H1 (cell line): ENCODE measurements at regions not wholly inside any gene's neighbourhood (a gene's known extent, or its start where the extent isn't known, plus 50 kb on each side); places are given as distances from the start of the nearest gene placed in this dataset.

ENCODE experiments used
- CTCF ChIA-PET: fragments of 300-600 bp; sonication (Branson Sonifier 250); formaldehyde crosslinking; loops from one replicate; lab custom pipeline; 2021; ENCODE audit not compliant: partially characterized antibody; lab: Charles Lee
- POLR2A ChIA-PET: fragments of 300-600 bp; sonication (Branson Sonifier 250); formaldehyde crosslinking; loops from one replicate; lab custom pipeline; 2021; ENCODE audit warnings: inconsistent platforms; ENCODE audit not compliant: partially characterized antibody; lab: Charles Lee
- DNase-seq, 2 experiments: peaks; one replicate each; pipeline versions ENCODE4 v3.0.0 to v3.0.0-alpha.2; 2010 to 2022; ENCODE audit warnings: low spot score in 2 of 2, low read depth in 1 of 2, mixed read lengths in 1 of 2
- FAIRE-seq: peaks from 2 replicates; lab custom pipeline; 2011; peaks lifted over from hg19 to GRCh38; lab: Jason Lieb, UNC
- H2AFZ ChIP-seq: 2 replicates; pipeline ENCODE4 v1.8.1; 2012; ENCODE audit warnings: low read length, inconsistent platforms
- H2AK5ac ChIP-seq: 2 replicates; pipeline ENCODE4 v1.6.1; 2013; ENCODE audit warnings: low read depth, low read length
- H2BK120ac ChIP-seq: replicated peaks from 2 replicates; pipeline ENCODE3; 2013; ENCODE audit warnings: low read depth, low read length, inconsistent platforms
- H2BK12ac ChIP-seq: 2 replicates; pipeline ENCODE4 v1.6.1; 2013; ENCODE audit warnings: low read depth, low read length
- H2BK15ac ChIP-seq: 2 replicates; pipeline ENCODE4 v1.6.1; 2013; ENCODE audit warnings: low read length
- H2BK20ac ChIP-seq: 2 replicates; pipeline ENCODE4 v1.6.1; 2013; ENCODE audit warnings: low read length
- H2BK5ac ChIP-seq: 2 replicates; pipeline ENCODE4 v1.6.1; 2013; ENCODE audit warnings: low read depth, low read length
- H3K14ac ChIP-seq: 2 replicates; pipeline ENCODE4 v1.6.1; 2013; ENCODE audit warnings: inconsistent platforms; ENCODE audit not compliant: insufficient read length
- H3K18ac ChIP-seq: 2 replicates; pipeline ENCODE4 v1.6.1; 2013; ENCODE audit warnings: low read length; ENCODE audit errors: extremely low read depth
- H3K23ac ChIP-seq: 2 replicates; pipeline ENCODE4 v1.6.1; 2013; ENCODE audit warnings: inconsistent platforms; ENCODE audit not compliant: insufficient read length
- H3K23me2 ChIP-seq: 2 replicates; pipeline ENCODE4 v1.6.1; 2013; ENCODE audit warnings: low read depth, low read length
- H3K27ac ChIP-seq: 2 replicates; pipeline ENCODE4 v1.6.1; 2011; ENCODE audit warnings: low read depth, low read length, inconsistent platforms
- H3K27me3 ChIP-seq, 4 experiments: replicated peaks in 1 of 4; 1 replicate in 1 of 4; 2 replicates in 3 of 4; pipeline versions ENCODE4 v1.6.1 to v1.8.1; 2011 to 2013; ENCODE audit warnings: low read length in 3 of 4, mild to moderate bottlenecking in 3 of 4, inconsistent platforms in 2 of 4, mixed read lengths in 2 of 4, moderate library complexity in 1 of 4; ENCODE audit not compliant: control insufficient read depth in 3 of 4, insufficient read depth in 3 of 4; ENCODE audit errors: extremely low read depth in 1 of 4
- H3K36me3 ChIP-seq, 4 experiments: 2 replicates each; pipeline versions ENCODE4 v1.6.1 to v1.8.1; 2011 to 2013; ENCODE audit warnings: mild to moderate bottlenecking in 4 of 4, low read length in 3 of 4, moderate library complexity in 2 of 4, control low read depth in 1 of 4, inconsistent platforms in 1 of 4; ENCODE audit not compliant: insufficient read depth in 4 of 4, control insufficient read depth in 2 of 4
- H3K4ac ChIP-seq: replicated peaks from 2 replicates; pipeline ENCODE3; 2013; ENCODE audit warnings: low read length, low read depth, mixed read lengths, inconsistent platforms; ENCODE audit not compliant: insufficient read length
- H3K4me1 ChIP-seq, 4 experiments: replicated peaks in 1 of 4; 1 replicate in 1 of 4; 2 replicates in 3 of 4; pipeline versions ENCODE4 v1.6.1 to v1.8.1; 2011 to 2013; ENCODE audit warnings: low read length in 3 of 4, inconsistent platforms in 2 of 4, mixed read lengths in 1 of 4; ENCODE audit not compliant: insufficient read depth in 4 of 4, control insufficient read depth in 3 of 4
- H3K4me2 ChIP-seq, 2 experiments: 2 replicates each; pipeline versions ENCODE4 v1.6.1 to v1.8.1; 2011 to 2013; ENCODE audit warnings: low read depth in 2 of 2, low read length in 2 of 2, control low read depth in 1 of 2, inconsistent platforms in 1 of 2, mild to moderate bottlenecking in 1 of 2; ENCODE audit not compliant: insufficient read depth in 1 of 2
- H3K4me3 ChIP-seq, 4 experiments: fragments of 200-600, 300-600 bp in 1 of 4; sonication (generic), shearing (Covaris generic), sonication (Bioruptor Twin) in 1 of 4; 2 replicates each; pipeline versions ENCODE4 v1.5.1 to v1.8.1; 2011 to 2016; ENCODE audit warnings: low read length in 4 of 4, low read depth in 3 of 4, control low read depth in 2 of 4, inconsistent platforms in 2 of 4, mild to moderate bottlenecking in 2 of 4, mixed read lengths in 1 of 4, moderate library complexity in 1 of 4; ENCODE audit not compliant: insufficient read depth in 2 of 4; ENCODE audit errors: extremely low read depth in 1 of 4
- H3K56ac ChIP-seq: replicated peaks from 2 replicates; pipeline ENCODE3; 2013; ENCODE audit warnings: low read depth, mild to moderate bottlenecking, mixed read lengths, low read length, inconsistent platforms; ENCODE audit not compliant: insufficient read length
- H3K79me1 ChIP-seq: 2 replicates; pipeline ENCODE4 v1.6.1; 2013; ENCODE audit warnings: low read depth, low read length, control low read depth
- H3K79me2 ChIP-seq, 2 experiments: 2 replicates each; pipeline versions ENCODE4 v1.6.1 to v1.8.1; 2012 to 2013; ENCODE audit warnings: low read length in 2 of 2, mild to moderate bottlenecking in 2 of 2, inconsistent platforms in 1 of 2; ENCODE audit not compliant: insufficient read depth in 2 of 2, control insufficient read depth in 1 of 2
- H3K9ac ChIP-seq, 4 experiments: replicated peaks in 1 of 4; 1 replicate in 1 of 4; 2 replicates in 3 of 4; pipeline versions ENCODE4 v1.6.1 to v1.8.1; 2011 to 2013; ENCODE audit warnings: low read depth in 3 of 4, low read length in 3 of 4, control low read depth in 2 of 4, mild to moderate bottlenecking in 2 of 4, moderate library complexity in 2 of 4, inconsistent platforms in 1 of 4; ENCODE audit errors: extremely low read depth in 1 of 4
- H3K9me3 ChIP-seq, 2 experiments: 2 replicates each; pipeline versions ENCODE4 v1.6.1 to v1.8.1; 2012 to 2013; ENCODE audit warnings: mild to moderate bottlenecking in 2 of 2, moderate library complexity in 2 of 2, control low read depth in 1 of 2, inconsistent platforms in 1 of 2, low read depth in 1 of 2, low read length in 1 of 2, mixed read lengths in 1 of 2; ENCODE audit not compliant: insufficient read depth in 2 of 2
- H4K20me1 ChIP-seq, 2 experiments: replicated peaks in 1 of 2; 2 replicates each; pipeline versions ENCODE3 to v1.8.1; 2011 to 2013; ENCODE audit warnings: inconsistent platforms in 2 of 2, low read length in 2 of 2, mild to moderate bottlenecking in 1 of 2; ENCODE audit not compliant: insufficient read depth in 2 of 2, control insufficient read depth in 1 of 2
- H4K5ac ChIP-seq: 2 replicates; pipeline ENCODE4 v1.6.1; 2013; ENCODE audit warnings: low read length, low read depth, mixed read lengths, inconsistent platforms; ENCODE audit not compliant: insufficient read length
- H4K8ac ChIP-seq: 2 replicates; pipeline ENCODE4 v1.8.0; 2013; ENCODE audit warnings: mild to moderate bottlenecking, moderate library complexity, low read length, inconsistent platforms; ENCODE audit not compliant: insufficient read depth; ENCODE audit errors: extremely low read depth
- H4K91ac ChIP-seq: replicated peaks from 2 replicates; pipeline ENCODE3; 2013; ENCODE audit warnings: low read length, mixed read lengths, inconsistent platforms; ENCODE audit not compliant: insufficient read length
- EGR1 ChIP-seq: IDR thresholded peaks from 2 replicates; pipeline ENCODE4 v1.6.1; 2011; ENCODE audit warnings: low read depth, low read length, borderline replicate concordance
- GABPA ChIP-seq: IDR thresholded peaks from 2 replicates; pipeline ENCODE4 v1.6.1; 2011; ENCODE audit warnings: mild to moderate bottlenecking, low read length, moderate library complexity, borderline replicate concordance; ENCODE audit not compliant: insufficient read depth
- JUN ChIP-seq: IDR thresholded peaks from 2 replicates; pipeline ENCODE4 v1.6.1; 2011; ENCODE audit warnings: low read depth, mild to moderate bottlenecking, improper control_type of control experiment, low read length
- POLR2A ChIP-seq, 2 experiments: IDR thresholded peaks; 1 replicate in 1 of 2; 2 replicates in 1 of 2; pipeline ENCODE4 v1.6.1; 2011; ENCODE audit warnings: low read depth in 2 of 2, low read length in 2 of 2, mild to moderate bottlenecking in 2 of 2; ENCODE audit errors: control extremely low read depth in 1 of 2
- RFX5 ChIP-seq: IDR thresholded peaks from 2 replicates; pipeline ENCODE4 v1.6.1; 2011; ENCODE audit warnings: low read depth, low read length, improper control_type of control experiment, borderline replicate concordance
- SUZ12 ChIP-seq: fragments of 200-600 bp; sonication (generic); IDR thresholded peaks from 2 replicates; pipeline ENCODE4 v1.6.1; 2012; ENCODE audit warnings: mild to moderate bottlenecking, inconsistent platforms, low read length, moderate library complexity, mixed read lengths
- WGBS, 2 experiments: shearing (Covaris generic) in 1 of 2; methylation state at CpG; one replicate each; pipeline versions ENCODE4 v1.1.6 to v1.1.7; 2013 to 2015; ENCODE audit warnings: low lambda C conversion rate in 2 of 2, mixed read lengths in 2 of 2, inconsistent platforms in 1 of 2, low coverage in 1 of 2, missing lambda C conversion rate in 1 of 2; ENCODE audit not compliant: insufficient replicate concordance in 2 of 2, insufficient coverage in 1 of 2, insufficient read length in 1 of 2; ENCODE audit errors: extremely low coverage in 1 of 2, missing lambda C conversion rate in 1 of 2; 5-methylcytosine and 5-hydroxymethylcytosine counted together
- TF ChIP-seq, protein P1 (sequence below): IDR thresholded peaks from 2 replicates; pipeline ENCODE4 v1.6.1; 2012; ENCODE audit warnings: low read length, inconsistent platforms

DNA sequence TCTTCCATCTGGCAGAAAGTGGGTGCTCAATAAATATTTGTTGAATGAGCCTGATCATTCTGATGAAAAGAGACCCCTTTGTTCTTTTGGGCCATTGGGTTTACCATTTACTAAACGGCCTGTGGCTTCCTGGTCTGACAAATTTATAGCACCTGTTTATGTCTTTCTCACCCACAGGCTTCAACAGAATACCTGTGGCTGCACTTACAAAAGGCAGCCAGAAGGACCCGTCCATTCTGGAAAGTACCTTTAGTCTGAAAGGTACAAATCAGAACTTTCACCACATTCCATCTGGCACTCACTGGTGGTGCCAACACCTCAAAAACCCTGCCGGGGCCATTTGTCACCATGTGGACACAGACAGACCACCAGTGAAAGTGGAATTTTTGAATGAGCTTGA is 167.5 kb downstream of the ETAA1 start:
- no peak for FAIRE-seq
- TF ChIP-seq GABPA (no peak), RFX5 (no peak), POLR2A (IDR thresholded peaks at IDR 0.05; ENCODE audit: control extremely low read depth in 1 of 2, low read depth in 2 of 2, low read length in 2 of 2) (no peak), SUZ12 (no peak), EGR1 (no peak), JUN (no peak)
- TF ChIP-seq, protein P1, sequence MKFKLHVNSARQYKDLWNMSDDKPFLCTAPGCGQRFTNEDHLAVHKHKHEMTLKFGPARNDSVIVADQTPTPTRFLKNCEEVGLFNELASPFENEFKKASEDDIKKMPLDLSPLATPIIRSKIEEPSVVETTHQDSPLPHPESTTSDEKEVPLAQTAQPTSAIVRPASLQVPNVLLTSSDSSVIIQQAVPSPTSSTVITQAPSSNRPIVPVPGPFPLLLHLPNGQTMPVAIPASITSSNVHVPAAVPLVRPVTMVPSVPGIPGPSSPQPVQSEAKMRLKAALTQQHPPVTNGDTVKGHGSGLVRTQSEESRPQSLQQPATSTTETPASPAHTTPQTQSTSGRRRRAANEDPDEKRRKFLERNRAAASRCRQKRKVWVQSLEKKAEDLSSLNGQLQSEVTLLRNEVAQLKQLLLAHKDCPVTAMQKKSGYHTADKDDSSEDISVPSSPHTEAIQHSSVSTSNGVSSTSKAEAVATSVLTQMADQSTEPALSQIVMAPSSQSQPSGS = no peak
- Histone ChIP-seq H3K79me2 (no peaks in the 10 kb centered on the region), H3K4me1 (no peaks in the 10 kb centered on the region), H3K4me2 (no peak overlapping the region), H3K23ac (no peak overlapping the region), H4K5ac (no peak overlapping the region), H4K20me1 (no peaks in the 10 kb centered on the region), H2AK5ac (no peak overlapping the region), H3K27ac (no peak overlapping the region), H3K4ac (no peak overlapping the region), H3K23me2 (no peaks in the 10 kb centered on the region; the same call in 1 of the 2 replicates), H2BK20ac (no peak overlapping the region), H3K27me3 (no peaks in the 10 kb centered on the region), H3K14ac (no peak overlapping the region), H2BK5ac (no peak overlapping the region), H3K56ac (no peak overlapping the region), H4K91ac (no peak overlapping the region), H4K8ac (no peak overlapping the region), H2BK15ac (no peak overlapping the region), H2AFZ (no peak overlapping the region), H3K79me1 (no peaks in the 10 kb centered on the region), H3K9me3 (no peaks in the 10 kb centered on the region), H3K9ac (no peak overlapping the region), H3K4me3 (no peak overlapping the region), H3K18ac (no peak overlapping the region), H2BK12ac (no peak overlapping the region), H3K36me3 (no peaks in the 10 kb centered on the region), H2BK120ac (no peak overlapping the region)
- WGBS, 2 experiments = 88% methylated on average over 3 of the region's 3 CpGs; no CpG with 5 or more reads in 1 of the 2 experiments
- no peak for DNase-seq
- ChIA-PET POLR2A (no interaction called here), CTCF (interaction anchor here (0.7 kb wide), 1 partner anchor 88 kb away, joined by 3 read pairs; no protein-coding TSS in a partner anchor)
